Pancreas (tissue), 10 donors: ENCODE measurements at regions not wholly inside any gene's neighbourhood (a gene's known extent, or its start where the extent isn't known, plus 50 kb on each side); places are given as distances from the start of the nearest gene placed in this dataset.

Experiments used
- ATAC-seq, 4 donors: fragments of 200-7000 bp; cut with Tn5 transposase; one replicate each; pipeline versions ENCODE4 v1.8.0 to v1.9.1; 2020; ENCODE audit warnings: mild to moderate bottlenecking in 4 of 4, moderate library complexity in 4 of 4
- DNase-seq, 6 donors: peaks; one replicate each; pipeline ENCODE4 v3.0.0-alpha.2; 2020
- FAIRE-seq: peaks from 2 replicates; lab custom pipeline; 2012; peaks lifted over from hg19 to GRCh38; lab: Jason Lieb, UNC
- H3K27ac ChIP-seq, 4 donors: fragments of 200-600 bp; sonication (generic); 1 replicate in 3 of 4; 2 replicates in 1 of 4; pipeline versions ENCODE4 v1.5.0 to v1.8.0; 2020
- H3K27me3 ChIP-seq, 4 donors: fragments of 200-600 bp; one replicate each; pipeline ENCODE4 v1.8.0; 2021
- H3K36me3 ChIP-seq, 3 donors: fragments of 200-600 bp; sonication (generic) in 1 of 3; one replicate each; pipeline versions ENCODE4 v1.5.0 to v1.8.0; 2020 to 2021
- H3K4me1 ChIP-seq, 3 donors: fragments of 200-600 bp; one replicate each; pipeline ENCODE4 v1.8.0; 2021
- H3K4me3 ChIP-seq, 4 donors: fragments of 200-600 bp; sonication (generic) in 2 of 4; one replicate each; pipeline versions ENCODE4 v1.5.0 to v1.8.0; 2020 to 2021
- H3K9me3 ChIP-seq, 4 donors: fragments of 200-600 bp; one replicate each; pipeline ENCODE4 v1.8.0; 2021
- WGBS, 2 donors: extraction: QIAGEN DNeasy Blood & Tissue Kit; methylation state at CpG; one replicate each; pipeline ENCODE4 v1.1.7; 2013; 5-methylcytosine and 5-hydroxymethylcytosine counted together
- intact Hi-C, 3 donors: fragments of 100-400 bp; cut with DNase I; formaldehyde crosslinking; loops; one replicate each; pipeline versions ENCODE4 v1.11.1 to v1.14.2; 2022
- TF ChIP-seq, protein P1 (sequence below), 4 donors: fragments of 200-600 bp; sonication (generic) in 3 of 4; IDR thresholded peaks; one replicate each; pipeline versions ENCODE4 v1.5.0 to v1.8.0; 2021; ENCODE audit warnings: antibody characterized with exemption in 4 of 4
- donor health status: healthy with polysubstance abuse.
- donor health status: DM: no; HTN: no; CAD: no; lungs with moderate emphysema.
- donor health status: DM: no; HTN: no; CAD: no.
- donor health status: control.
- donor health status: control.
- donor health status: Bipolar disorder and iron deficiency.
- donor health status: DM: yes; HTN: yes; CAD: no.
- donor health status: DM: no; HTN: no; CAD: no.
- donor health status: DM: no; HTN: no; CAD: no.
- donor health status: DM: yes; HTN: yes; CAD: no.

DNA sequence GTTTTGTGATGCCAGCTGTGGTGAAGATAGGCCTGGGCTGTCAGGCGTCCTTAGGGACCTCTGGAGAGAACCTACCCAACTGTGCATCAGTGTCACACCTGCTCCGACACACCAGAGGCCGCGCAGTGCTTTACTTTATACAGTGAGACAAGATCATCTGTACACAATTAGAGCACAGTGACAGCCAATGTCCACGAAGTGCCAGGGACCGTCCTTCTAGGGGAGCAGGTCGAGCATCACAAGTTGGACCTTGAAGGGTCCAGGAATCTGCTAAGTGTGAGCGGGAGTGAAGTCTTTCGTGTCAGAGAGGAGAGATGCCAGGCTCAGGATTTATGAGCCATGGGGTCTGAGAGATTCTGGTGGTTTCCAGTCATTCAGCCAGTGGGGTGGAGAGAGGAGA, 104.2 kb downstream of the TMEM18 start:
- H3K36me3 ChIP-seq, result no peaks in the 10 kb centered on the region
- intact Hi-C loops, result no loop called here
- no peak overlapping the region for H3K27ac ChIP-seq
- WGBS, 2 donors, result 66 to 75% methylated on average over 9 of the region's 9 CpGs
- DNase-seq (no peak), ATAC-seq (no peak), FAIRE-seq (no peak)
- TF ChIP-seq, protein P1, sequence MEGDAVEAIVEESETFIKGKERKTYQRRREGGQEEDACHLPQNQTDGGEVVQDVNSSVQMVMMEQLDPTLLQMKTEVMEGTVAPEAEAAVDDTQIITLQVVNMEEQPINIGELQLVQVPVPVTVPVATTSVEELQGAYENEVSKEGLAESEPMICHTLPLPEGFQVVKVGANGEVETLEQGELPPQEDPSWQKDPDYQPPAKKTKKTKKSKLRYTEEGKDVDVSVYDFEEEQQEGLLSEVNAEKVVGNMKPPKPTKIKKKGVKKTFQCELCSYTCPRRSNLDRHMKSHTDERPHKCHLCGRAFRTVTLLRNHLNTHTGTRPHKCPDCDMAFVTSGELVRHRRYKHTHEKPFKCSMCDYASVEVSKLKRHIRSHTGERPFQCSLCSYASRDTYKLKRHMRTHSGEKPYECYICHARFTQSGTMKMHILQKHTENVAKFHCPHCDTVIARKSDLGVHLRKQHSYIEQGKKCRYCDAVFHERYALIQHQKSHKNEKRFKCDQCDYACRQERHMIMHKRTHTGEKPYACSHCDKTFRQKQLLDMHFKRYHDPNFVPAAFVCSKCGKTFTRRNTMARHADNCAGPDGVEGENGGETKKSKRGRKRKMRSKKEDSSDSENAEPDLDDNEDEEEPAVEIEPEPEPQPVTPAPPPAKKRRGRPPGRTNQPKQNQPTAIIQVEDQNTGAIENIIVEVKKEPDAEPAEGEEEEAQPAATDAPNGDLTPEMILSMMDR (IDR thresholded peaks at IDR 0.05), result no peak
- H3K9me3 ChIP-seq, result no peaks in the 10 kb centered on the region
- no peak overlapping the region for H3K4me3 ChIP-seq
- no peaks in the 10 kb centered on the region for H3K27me3 ChIP-seq
- no peaks in the 10 kb centered on the region for H3K4me1 ChIP-seq

DNA sequence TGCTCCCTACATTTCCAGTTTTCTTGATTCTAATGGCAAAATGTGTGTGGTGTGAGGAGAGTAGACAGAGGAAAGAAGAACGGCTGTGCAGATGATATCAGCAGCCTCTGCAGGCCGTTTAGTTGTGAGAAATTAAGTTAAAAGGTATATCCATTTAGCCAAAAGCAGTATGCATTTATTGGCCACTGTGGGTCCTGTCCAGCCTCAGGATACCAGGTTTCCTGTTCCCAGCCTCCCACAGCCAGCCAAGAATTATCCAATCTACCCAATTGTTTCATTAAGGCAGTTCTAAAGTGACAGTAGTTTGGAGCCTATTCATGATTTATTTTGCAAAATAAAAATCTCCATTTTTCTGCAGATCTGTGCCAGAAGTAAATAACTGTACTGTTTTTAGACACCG, 107.5 kb downstream of the TMEM18 start:
- 59 to 72% methylated on average over 3 of the region's 3 CpGs for WGBS, 2 donors
- TF ChIP-seq, protein P1 (IDR thresholded peaks at IDR 0.05), result no peak
- FAIRE-seq (no peak), DNase-seq (no peak), ATAC-seq (no peak)
- H3K4me1 ChIP-seq, result no peaks in the 10 kb centered on the region
- no peaks in the 10 kb centered on the region for H3K27me3 ChIP-seq
- H3K9me3 ChIP-seq, result no peaks in the 10 kb centered on the region
- H3K36me3 ChIP-seq, result no peaks in the 10 kb centered on the region
- no peak overlapping the region for H3K4me3 ChIP-seq
- no peak overlapping the region for H3K27ac ChIP-seq
- intact Hi-C loops, result no loop called here

- intact Hi-C loops, result no loop called here
- DNase-seq (no peak), ATAC-seq (no peak), FAIRE-seq (no peak)
- H3K4me3 ChIP-seq, result no peak overlapping the region
- TF ChIP-seq, protein P1 (IDR thresholded peaks at IDR 0.05), result no peak
- no peaks in the 10 kb centered on the region for H3K36me3 ChIP-seq
- 38 to 60% methylated on average over 4 of the region's 4 CpGs for WGBS, 2 donors
- H3K4me1 ChIP-seq, result no peaks in the 10 kb centered on the region
- no peak overlapping the region for H3K27ac ChIP-seq
- H3K27me3 ChIP-seq, result no peaks in the 10 kb centered on the region
- H3K9me3 ChIP-seq, result no peaks in the 10 kb centered on the region
Observed at GRCh38 chr2:568639-569235, 108.5 kb downstream of the TMEM18 start.

DNA sequence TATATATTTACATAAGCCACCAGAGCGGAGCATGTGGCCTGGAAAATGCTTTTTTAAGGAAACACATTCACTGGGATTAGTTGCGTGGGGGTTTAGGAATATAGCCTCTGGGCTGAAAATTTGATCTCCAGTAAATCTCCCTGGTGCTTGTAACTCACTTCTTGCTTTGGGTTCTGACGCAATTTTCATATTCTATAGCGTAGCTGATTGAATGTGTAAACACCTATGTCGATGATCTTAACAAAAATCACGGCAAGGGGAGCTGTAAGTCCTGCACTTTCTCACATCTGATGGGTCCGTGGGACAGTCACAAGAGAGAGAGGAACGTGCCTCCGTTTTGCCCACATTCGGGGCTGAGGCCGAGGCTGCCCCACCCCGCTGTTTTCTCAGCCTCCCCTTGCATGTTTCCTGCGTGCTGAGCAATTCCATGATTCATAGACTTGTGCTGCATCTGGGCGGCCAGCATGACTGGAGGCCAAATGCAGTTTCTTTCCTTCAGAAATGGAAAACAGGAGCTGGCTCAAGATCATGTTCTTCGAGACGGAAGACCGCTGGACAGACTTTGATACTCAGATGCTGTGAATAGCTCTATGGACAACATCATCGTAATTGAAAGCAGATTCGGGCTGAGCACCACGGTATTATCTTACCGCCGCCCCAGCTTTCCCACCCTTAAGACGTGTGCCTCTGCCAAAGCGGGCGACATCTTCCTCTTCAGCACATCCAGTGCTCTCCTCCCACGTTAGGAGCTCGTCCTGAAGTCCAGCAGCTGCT, 109.2 kb downstream of the TMEM18 start:
- no peaks in the 10 kb centered on the region for H3K36me3 ChIP-seq
- H3K4me1 ChIP-seq, result no peaks in the 10 kb centered on the region
- H3K9me3 ChIP-seq, result no peaks in the 10 kb centered on the region
- FAIRE-seq (no peak), DNase-seq (no peak), ATAC-seq (peak in 3 of 4 donors; percentile 44 to 60 (median 60))
- 62 to 74% methylated on average over 27 of the region's 27 CpGs for WGBS, 2 donors
- TF ChIP-seq, protein P1 (IDR thresholded peaks at IDR 0.05), result no peak
- intact Hi-C loops, result no loop called here
- H3K27ac ChIP-seq, result no peak overlapping the region
- H3K27me3 ChIP-seq, result no peaks in the 10 kb centered on the region
- H3K4me3 ChIP-seq, result no peak overlapping the region

DNA sequence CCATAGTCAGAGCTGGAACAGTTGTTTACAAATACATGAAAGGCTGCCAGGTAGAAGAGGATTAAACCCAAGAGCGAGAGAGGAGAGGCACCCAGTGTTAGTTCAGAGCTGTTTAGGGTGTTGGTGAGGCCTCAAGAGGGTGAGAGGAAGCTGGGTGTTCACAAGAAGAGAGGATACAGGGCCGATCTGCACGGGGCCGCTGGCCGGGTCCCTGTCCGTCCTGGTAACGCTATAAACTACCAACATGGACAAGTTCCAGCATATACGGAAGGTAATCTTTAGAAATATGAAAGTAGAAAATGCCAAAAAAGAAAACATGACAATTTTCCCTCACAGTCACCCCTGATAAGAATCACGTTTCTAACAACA, 109.7 kb downstream of the TMEM18 start:
- Histone ChIP-seq H3K4me3 (no peak overlapping the region), H3K9me3 (no peaks in the 10 kb centered on the region), H3K27me3 (no peaks in the 10 kb centered on the region), H3K27ac (no peak overlapping the region), H3K4me1 (no peaks in the 10 kb centered on the region), H3K36me3 (no peaks in the 10 kb centered on the region)
- intact Hi-C loops, result no loop called here
- DNase-seq, result no peak
- 65 to 80% methylated on average over 9 of the region's 9 CpGs for WGBS, 2 donors
- ATAC-seq, result no peak
- FAIRE-seq, result no peak
- TF ChIP-seq, protein P1 (IDR thresholded peaks at IDR 0.05), result no peak
